ENCODE measurements at regions not wholly inside any gene's neighbourhood (a gene's known extent, or its start where the extent isn't known, plus 50 kb on each side); places are given as distances from the start of the nearest gene placed in this dataset.

- TF ChIP-seq TAF1 (conservative IDR thresholded peaks at IDR 0.05) = no peak
- no peak for TF ChIP-seq CTCF (IDR thresholded peaks at IDR 0.05; ENCODE audit: low read depth, low read length, missing input control)
- TF ChIP-seq MAX (IDR thresholded peaks at IDR 0.05) = no peak
- TF ChIP-seq, protein P1, sequence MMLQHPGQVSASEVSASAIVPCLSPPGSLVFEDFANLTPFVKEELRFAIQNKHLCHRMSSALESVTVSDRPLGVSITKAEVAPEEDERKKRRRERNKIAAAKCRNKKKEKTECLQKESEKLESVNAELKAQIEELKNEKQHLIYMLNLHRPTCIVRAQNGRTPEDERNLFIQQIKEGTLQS (IDR thresholded peaks at IDR 0.05) = no peak
- TF ChIP-seq REST (IDR thresholded peaks at IDR 0.05) = no peak
These were observed 87.1 kb upstream of the PTHLH start for GRCh38 chr12:28059668-28060067.

Data from liver (tissue), 3 donors.